Adrenal gland (tissue), 9 donors: ENCODE measurements at regions not wholly inside any gene's neighbourhood (a gene's known extent, or its start where the extent isn't known, plus 50 kb on each side); places are given as distances from the start of the nearest gene placed in this dataset.

Experiments used
- DNase-seq, 7 donors: peaks; one replicate each; pipeline ENCODE4 v3.0.0-alpha.2; 2019 to 2020
- H3K27ac ChIP-seq, 5 donors: fragments of 200-600 bp; sonication (generic) in 4 of 5; 1 replicate in 3 of 5; 2 replicates in 2 of 5; pipeline versions ENCODE4 v1.5.1 to v1.8.0; 2016 to 2020; ENCODE audit warnings: mild to moderate bottlenecking in 1 of 5
- H3K27me3 ChIP-seq: fragments of 200-600 bp; 2 replicates; pipeline ENCODE4 v1.8.0; 2021
- H3K36me3 ChIP-seq, 2 donors: fragments of 200-600 bp; replicated peaks in 1 of 2; 1 replicate in 1 of 2; 2 replicates in 1 of 2; pipeline versions ENCODE4 v1.5.1 to v1.8.0; 2018 to 2022
- H3K4me1 ChIP-seq, 2 donors: fragments of 200-600 bp; replicated peaks in 1 of 2; 1 replicate in 1 of 2; 2 replicates in 1 of 2; pipeline versions ENCODE4 v1.5.1 to v1.8.0; 2018 to 2021
- H3K4me3 ChIP-seq, 4 donors: fragments of 200-600 bp; sonication (generic) in 3 of 4; one replicate each; pipeline ENCODE4 v1.5.1; 2016 to 2018
- H3K9me3 ChIP-seq, 3 donors: fragments of 200-600 bp; sonication (generic) in 1 of 3; replicated peaks in 1 of 3; 1 replicate in 2 of 3; 2 replicates in 1 of 3; pipeline versions ENCODE4 v1.5.1 to v1.8.0; 2016 to 2021
- CTCF ChIP-seq, 6 experiments: fragments of 450-650 bp in 4 of 6; fragments of 200-600 bp in 2 of 6; sonication (generic) in 1 of 6; IDR thresholded peaks; 1 replicate in 5 of 6; 2 replicates in 1 of 6; pipeline versions ENCODE4 v1.5.1 to v1.8.0; 2016 to 2021; ENCODE audit warnings: antibody characterized with exemption in 6 of 6, mild to moderate bottlenecking in 2 of 6, moderate library complexity in 1 of 6
- POLR2A ChIP-seq, 2 donors: fragments of 450-650 bp; IDR thresholded peaks; one replicate each; pipeline ENCODE4 v1.6.1; 2017; ENCODE audit warnings: antibody characterized with exemption in 2 of 2, mild to moderate bottlenecking in 2 of 2, moderate library complexity in 1 of 2
- WGBS, 4 donors: extraction: QIAGEN DNeasy Blood & Tissue Kit in 2 of 4; methylation state at CpG; one replicate each; pipeline versions ENCODE4 v1.1.5 to v1.1.7; 2013 to 2017; 5-methylcytosine and 5-hydroxymethylcytosine counted together
- intact Hi-C, 2 donors: fragments of 100-400 bp; cut with DNase I; formaldehyde crosslinking; loops; one replicate each; pipeline versions ENCODE4 v1.14.1 to v1.15.0; 2022 to 2023
- donor health status: healthy with polysubstance abuse.
- donor health status: Bipolar disorder and iron deficiency.
- donor health status: DM: yes; HTN: yes; CAD: no.
- donor health status: DM: no; HTN: no; CAD: no.
- donor health status: DM: no; HTN: no; CAD: no.

GRCh38 chrX:20434986-20435385, 168.3 kb upstream of the RPS6KA3 start:
- no peak overlapping the region for H3K4me3 ChIP-seq
- peaks cover 4% of the 10 kb centered on the region for H3K27me3 ChIP-seq
- TF ChIP-seq CTCF (IDR thresholded peaks at IDR 0.05): no peak
- no peak for TF ChIP-seq POLR2A (IDR thresholded peaks at IDR 0.05)
- H3K9me3 ChIP-seq: no peaks in the 10 kb centered on the region
- H3K36me3 ChIP-seq: no peaks in the 10 kb centered on the region
- intact Hi-C loops: no loop called here
- no peak for DNase-seq
- H3K27ac ChIP-seq: no peak overlapping the region
- 68 to 82% (median 74%) methylated on average over 3 of the region's 3 CpGs for WGBS, 4 donors
- no peaks in the 10 kb centered on the region for H3K4me1 ChIP-seq

- peaks cover 8% of the 10 kb centered on the region for H3K27me3 ChIP-seq
- no peak for TF ChIP-seq POLR2A (IDR thresholded peaks at IDR 0.05)
- TF ChIP-seq CTCF (IDR thresholded peaks at IDR 0.05): no peak
- H3K36me3 ChIP-seq: no peaks in the 10 kb centered on the region
- no peak for DNase-seq
- intact Hi-C loops: no loop called here
- no peaks in the 10 kb centered on the region for H3K4me1 ChIP-seq
- no peaks in the 10 kb centered on the region for H3K9me3 ChIP-seq
- H3K4me3 ChIP-seq: no peak overlapping the region
- WGBS, 4 donors: 89 to 100% (median 98%) methylated on average over 1 of the region's 1 CpG
- no peak overlapping the region for H3K27ac ChIP-seq
Observed at GRCh38 chrX:20433388-20433775, 166.7 kb upstream of the RPS6KA3 start.

GRCh38 chrX:20432746-20433387, 166.2 kb upstream of the RPS6KA3 start:
- DNase-seq: no peak
- no peak overlapping the region for H3K4me3 ChIP-seq
- no peak overlapping the region for H3K27ac ChIP-seq
- no peaks in the 10 kb centered on the region for H3K9me3 ChIP-seq
- WGBS, 4 donors: 38 to 60% (median 48%) methylated on average over 2 of the region's 2 CpGs
- H3K4me1 ChIP-seq: no peaks in the 10 kb centered on the region
- intact Hi-C loops: no loop called here
- H3K36me3 ChIP-seq: no peaks in the 10 kb centered on the region
- peaks cover 8% of the 10 kb centered on the region for H3K27me3 ChIP-seq
- TF ChIP-seq CTCF (IDR thresholded peaks at IDR 0.05) (no peak), POLR2A (IDR thresholded peaks at IDR 0.05) (no peak)

GRCh38 chrX:20432048-20432447, 165.3 kb upstream of the RPS6KA3 start:
- TF ChIP-seq POLR2A (IDR thresholded peaks at IDR 0.05) (no peak), CTCF (IDR thresholded peaks at IDR 0.05) (no peak)
- Histone ChIP-seq H3K36me3 (no peaks in the 10 kb centered on the region), H3K27ac (no peak overlapping the region), H3K27me3 (peaks cover 8% of the 10 kb centered on the region), H3K4me1 (no peaks in the 10 kb centered on the region), H3K9me3 (no peaks in the 10 kb centered on the region), H3K4me3 (no peak overlapping the region)
- DNase-seq: no peak
- intact Hi-C loops: no loop called here
- 59 to 78% (median 67%) methylated on average over 3 of the region's 3 CpGs for WGBS, 4 donors
